GM21825 (cell line): ENCODE measurements at regions not wholly inside any gene's neighbourhood (a gene's known extent, or its start where the extent isn't known, plus 50 kb on each side); places are given as distances from the start of the nearest gene placed in this dataset.

Experiments used
- ATAC-seq: cut with Tn5 transposase; IDR thresholded peaks from one replicate; pipeline ENCODE4 v1.9.1; 2021; ENCODE audit warnings: mild to moderate bottlenecking, moderate library complexity; ENCODE audit not compliant: unreplicated experiment

DNA sequence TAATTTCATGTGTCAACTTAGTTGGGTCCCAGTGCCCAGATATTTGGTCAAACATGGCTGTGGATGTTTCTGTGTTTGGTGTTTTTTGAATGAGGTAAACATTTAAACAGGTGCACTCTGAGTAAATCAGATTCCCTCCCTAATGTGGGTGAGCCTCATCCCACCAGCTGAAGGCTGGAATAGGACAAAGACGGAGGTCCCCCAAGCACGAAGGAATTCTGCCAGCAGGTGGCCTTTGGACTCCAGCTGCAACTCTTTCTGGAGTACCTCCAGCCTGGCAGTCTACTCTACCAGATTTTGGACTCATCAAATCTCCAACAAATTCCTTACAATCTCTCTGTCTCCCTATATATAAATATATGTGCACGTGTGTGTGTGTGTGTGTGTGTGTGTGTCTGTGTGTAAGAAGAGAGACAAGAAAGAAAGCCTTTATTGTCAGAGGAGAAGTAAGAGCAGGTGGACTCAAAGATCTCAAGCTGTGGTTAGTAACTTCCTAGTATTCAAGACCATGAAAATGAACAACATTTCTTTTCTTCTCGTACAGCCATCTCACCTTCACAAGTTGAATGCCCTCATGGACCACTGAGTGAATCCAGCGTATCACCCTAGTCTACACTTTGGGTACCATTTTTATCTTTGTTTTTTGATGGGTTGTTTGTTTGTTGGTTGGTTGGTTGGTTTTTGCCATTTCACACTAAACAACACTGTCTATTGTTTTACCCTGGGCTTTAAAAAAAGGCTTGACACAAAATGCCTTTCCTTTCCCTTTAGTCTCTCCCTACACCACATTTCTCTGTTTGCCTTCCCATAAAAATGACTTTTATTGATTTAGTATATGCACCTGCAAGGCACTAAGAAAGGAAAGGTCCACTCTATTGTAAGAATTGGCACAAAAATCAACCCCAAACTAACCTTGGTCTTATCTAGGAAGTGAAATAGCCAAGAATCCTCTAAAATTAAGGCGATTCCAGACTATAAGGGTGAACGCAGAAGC, 118.7 kb downstream of the TENT4A start:
- no peak for ATAC-seq

DNA sequence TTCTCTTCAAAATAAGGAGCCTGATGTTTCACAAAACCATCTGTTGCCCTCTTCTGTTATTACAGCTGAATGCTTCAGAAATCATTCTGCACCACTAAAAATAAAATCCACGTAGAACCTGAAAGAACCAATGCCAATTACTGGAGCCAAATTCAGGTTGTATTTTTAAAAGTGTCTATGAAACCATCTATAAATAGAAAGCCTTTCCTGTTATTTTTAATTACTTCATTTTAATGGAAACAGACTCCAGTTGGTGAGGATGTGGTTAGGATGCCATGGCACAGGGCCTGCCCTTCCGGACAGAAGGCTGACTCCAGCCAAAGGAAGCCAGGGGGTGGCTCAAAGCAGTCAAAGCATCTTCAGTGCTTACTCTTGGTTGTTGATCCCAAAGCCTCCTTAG, 119.8 kb downstream of the TENT4A start:
- ATAC-seq = no peak

DNA sequence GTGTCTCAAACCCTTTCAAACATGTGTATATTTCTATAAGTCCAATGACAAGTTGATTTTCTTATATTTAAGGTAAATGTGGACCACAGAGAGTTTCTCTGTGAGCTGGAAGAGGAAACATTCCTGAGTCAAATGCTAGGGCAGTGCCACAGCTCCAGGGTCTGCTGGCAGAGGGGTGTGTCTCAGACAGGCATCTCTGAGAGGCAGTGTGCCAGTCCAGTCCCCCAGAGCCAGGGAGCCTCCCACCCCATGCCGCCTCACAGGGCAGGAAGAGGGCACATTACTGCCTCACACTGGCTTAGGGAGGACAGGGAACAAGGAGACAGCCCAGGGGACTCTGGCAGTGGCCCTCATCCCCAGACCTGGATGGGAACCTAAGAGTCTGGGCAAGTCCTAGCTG, 120.2 kb downstream of the TENT4A start:
- no peak for ATAC-seq

DNA sequence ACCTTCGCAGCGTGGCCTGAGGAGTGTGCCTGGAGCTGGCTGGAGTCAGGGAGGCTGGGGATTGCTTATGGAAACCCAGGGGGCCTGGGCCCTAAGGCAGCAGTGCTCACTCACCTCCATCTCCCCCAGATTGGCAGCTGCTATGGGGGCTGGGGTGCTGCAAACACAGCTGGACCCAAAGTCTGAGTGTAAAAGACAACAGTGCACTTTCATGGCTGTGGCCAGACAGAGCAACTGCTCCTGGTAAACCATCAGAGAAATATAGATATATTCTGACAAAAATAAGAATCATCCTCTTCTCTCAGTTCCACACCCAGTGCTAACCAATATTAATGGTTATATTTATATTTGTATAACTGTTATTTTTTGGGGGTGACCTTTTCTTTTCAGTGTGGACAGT, 123.9 kb downstream of the TENT4A start:
- ATAC-seq = no peak

DNA sequence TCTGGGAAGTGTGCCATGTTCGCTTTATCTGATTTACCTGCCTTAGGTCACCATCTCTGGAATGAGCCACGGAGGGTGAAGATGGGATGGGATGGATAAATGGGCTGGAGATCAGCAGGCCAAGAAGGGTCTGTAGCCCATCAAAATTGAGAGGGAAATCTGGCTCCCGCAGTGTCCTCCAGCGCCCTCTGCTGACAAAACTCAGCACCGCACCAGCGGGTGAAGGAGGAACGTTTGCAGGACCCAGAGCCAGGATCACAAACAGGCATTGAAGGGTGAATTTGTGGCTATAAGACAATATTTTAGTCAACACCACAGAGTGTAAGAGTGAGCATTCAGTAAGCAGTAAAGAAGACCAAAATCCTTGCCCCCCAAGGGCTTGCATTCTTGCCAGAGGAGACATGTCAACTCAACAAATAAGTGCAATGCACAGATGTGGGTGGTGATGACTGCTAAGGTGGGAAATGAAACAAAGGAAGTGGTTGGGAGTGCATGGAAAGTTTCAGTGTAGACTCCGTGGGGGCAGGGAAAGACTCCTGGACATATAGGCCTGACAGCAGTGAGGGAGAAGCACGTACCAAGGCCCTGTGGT, 124.4 kb downstream of the TENT4A start:
- ATAC-seq = no peak

DNA sequence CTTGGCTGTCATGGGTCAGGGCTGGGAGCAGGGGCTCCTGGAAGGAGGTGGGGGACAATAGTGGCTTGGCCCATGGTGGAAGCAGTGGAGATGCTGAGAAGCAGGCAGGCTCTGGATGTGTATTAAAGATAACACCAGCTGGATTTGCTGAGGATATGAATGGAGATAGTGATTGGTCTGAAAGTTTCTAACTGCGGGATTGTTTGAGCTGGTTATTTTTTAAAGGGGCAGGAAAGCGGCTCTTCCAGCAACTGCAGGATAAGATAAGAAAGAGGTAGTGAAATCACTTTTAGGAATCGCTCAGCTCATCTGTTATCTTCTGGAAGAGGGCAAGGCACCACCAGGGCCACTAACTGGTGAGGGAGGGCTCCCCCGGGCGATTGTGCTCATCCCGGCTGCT, 125.5 kb downstream of the TENT4A start:
- ATAC-seq = no peak

DNA sequence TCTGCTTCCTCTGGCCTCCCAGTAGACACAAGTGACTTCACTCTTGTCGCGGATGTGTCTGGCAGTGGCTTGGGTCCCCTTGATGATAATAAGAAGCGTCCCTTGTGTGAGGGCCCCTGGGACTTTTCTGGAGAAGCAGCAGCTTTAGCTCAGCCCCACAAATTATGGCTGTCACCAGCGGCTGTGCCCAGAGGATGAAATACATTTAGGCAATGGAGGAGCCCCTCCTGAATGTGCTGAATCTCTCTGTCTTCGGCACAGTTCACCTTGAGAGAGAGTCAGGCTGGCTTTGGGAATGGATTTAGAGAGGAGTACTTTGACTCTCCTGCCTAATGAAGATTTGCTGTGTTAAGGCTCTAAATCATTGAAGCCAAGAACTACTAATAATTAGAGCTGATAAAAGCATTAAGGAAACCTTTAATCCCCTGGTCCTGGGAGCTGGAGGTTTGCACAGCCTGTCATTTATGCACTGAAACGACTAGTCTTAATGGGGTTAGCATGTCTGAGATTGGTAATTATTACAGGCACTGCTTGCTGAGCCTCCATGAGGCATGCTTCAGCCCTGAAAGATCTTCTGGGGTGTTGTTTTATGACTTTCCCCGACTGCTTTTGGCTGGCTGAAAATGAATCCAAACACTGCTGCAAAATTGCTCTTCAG, 127.0 kb downstream of the TENT4A start:
- ATAC-seq = no peak

DNA sequence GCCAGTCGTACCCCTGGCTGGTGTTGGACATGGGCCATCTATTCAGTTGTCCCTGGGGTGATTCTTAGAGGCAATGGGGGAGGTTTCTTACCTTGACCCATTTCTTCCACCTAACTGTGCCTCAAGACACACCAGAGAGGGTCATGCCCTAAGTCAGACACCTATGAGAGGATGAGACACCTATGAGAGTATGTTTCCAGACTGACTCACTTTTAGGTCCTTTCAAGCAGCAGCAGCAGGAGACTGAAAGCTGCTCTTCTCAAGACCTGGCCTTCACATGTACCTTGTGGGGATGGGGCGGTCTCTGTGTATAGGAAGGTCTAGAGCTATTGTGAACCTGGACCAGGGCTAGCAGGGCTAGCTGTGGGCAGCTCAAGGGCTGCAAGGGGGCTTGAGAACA, 130.1 kb downstream of the TENT4A start:
- ATAC-seq = no peak

DNA sequence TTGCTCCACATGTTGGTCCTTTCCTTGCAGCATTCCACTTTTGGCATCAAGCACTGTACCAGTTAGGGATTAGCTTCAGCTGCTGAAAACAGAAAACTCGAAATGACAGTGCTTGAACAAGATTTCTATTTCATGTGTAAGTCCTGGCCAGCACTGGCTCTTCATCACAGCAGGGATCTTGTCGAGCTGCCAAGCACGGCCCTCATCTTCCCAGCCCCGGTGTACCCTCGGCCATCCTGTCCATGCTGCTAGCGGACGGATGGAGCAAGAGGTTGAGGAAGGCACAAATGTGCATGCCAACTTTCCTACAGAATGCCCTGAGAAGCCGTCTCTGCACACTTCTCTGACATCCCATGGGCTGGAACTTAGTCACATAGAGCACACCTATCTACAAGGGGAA, 130.6 kb downstream of the TENT4A start:
- no peak for ATAC-seq

DNA sequence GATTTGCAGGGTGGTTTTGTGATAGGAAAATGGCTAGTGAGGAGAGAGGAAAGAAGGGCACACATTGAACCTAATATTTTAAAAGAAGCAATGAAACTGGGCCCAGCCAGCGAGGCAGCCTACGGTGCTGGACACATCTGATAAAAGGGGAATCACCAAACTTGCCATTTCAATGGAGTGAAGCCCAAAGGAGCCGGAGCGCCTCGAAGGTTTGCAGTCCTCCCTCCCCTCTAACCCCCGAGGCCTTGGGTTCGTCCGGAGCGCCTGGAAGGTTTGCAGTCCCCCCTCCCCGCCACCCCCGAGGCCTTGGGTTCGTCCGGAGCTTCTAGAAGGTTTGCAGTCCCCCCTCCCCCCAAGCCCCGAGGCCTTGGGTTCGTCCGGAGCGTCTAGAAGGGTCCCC, 132.6 kb downstream of the TENT4A start:
- ATAC-seq = no peak

DNA sequence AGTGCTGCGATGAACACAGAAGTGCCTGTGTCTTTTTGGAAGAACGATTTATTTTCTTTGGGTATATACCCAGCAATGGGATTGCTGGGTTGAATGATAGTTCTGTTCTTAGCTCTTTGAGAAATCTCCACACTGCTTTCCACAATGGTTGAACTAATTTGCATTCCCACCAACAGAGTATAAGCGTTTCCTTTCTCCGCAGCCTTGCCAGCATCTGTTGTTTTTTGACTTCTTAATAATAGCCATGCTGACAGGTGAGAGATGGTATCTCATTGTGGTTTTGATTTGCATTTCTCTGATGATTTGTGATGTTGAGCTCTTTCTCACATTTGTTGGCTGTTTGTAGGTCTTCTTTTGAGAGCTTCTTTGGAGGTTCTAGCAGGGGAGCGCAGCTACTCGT, 134.6 kb downstream of the TENT4A start:
- no peak for ATAC-seq

DNA sequence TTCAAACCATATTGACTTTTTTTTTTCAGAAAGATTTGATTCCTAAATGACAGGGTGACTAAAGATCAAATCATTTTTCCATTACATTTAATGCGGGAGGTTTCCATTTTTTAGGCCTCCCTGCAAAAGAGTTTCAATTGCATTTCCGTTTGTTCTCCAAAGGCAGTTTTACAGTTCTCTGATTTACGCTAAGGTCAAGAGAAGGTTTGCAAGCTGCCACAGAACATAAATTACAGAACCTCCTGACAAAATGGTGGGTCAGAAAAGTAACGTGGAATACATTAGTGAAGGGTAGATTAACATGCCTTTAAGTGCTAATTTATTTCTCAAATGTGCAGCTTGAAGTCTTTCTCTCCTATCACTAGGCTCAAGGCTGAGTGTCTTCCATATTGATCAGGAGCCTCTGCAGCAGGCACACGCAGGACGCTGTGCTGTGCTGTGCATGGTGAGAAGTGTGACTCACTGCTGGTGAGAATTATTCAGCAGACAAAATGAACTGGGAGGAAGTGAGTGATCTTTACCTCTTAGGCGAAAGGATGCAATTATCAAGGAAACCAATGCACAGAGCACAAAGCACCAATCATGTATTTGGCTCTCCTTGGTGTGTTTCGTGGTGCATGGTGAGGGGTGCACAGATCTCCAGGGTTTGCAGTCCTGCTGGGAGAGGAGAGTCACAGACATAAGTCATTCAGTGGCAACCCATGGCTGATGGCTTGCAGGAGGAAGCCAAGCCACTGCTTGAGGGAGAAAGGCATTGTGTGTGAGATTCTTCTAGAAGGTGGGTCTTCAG, 136.3 kb downstream of the TENT4A start:
- no peak for ATAC-seq

DNA sequence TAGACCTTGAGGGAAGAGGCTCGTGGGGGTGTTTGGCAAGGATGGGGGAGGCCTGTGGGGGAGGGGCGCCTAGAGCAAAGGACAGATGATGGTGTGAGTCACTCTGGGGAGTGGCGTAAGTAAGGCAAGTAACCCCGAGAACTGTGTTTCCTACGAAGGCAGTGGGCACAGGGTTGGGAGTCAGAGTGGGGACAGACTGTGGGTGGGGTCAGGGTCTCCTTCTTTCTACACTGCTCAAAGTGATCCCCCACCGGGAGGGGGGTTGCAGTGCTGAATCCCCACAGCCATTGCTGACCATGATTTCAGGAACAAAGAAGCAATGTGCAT, 136.8 kb downstream of the TENT4A start:
- no peak for ATAC-seq

DNA sequence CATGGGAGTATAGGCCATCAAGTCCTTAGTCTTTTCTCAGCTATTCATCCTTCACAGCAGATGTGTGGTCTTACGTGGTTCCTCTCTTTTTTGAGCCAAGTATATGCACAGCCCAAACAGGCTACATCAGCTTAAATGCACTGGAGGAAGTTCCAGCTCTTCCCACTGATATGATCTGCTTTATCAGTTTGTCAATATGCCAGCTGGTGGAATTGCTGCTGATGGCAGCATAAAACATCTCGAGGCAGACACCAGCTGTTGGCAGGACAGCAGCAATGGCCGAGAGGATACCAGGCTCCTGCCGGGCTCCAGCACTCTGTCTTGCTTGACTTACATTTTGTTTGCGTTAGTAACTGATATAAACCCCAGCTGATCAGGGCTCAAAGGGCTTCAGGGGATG, 143.4 kb downstream of the TENT4A start:
- ATAC-seq = no peak

DNA sequence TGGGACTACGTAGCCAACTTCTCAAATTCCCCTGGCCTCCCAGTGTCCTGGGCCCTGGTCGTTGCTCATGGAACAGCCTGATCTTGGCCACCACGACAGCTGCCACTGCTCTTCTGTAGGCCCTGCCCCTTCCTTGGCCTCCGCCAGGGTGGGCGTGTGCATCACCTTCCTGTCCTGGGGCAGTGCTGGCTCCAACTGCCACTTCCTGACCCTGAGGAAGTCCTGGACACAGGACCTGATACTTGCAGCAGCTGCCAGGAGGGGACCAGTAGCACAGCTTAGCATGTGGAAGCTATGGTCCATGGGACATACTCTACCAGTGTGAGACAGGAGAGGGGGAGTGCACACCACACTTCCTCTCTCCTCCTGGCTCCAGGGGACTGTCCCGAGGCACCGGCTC, 145.2 kb downstream of the TENT4A start:
- ATAC-seq = no peak

DNA sequence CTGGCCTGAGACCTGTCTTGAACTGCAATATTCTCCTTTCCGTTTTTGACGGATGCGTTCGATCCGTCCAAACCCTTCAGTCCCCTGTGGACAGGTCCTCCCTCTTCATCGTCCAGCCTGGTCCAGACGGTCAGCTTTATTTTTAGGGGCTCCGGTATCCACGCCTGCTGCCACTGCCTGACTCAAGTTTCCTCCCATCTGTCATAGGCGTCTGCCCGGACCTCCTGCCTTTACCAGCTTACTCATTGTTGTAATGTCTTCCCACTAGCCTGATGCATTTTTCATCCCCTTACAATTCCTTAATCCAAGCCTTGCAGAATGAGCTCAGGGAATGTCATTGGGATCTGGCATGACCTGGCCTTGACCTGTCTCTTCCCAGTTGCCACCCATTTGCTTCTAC, 145.8 kb downstream of the TENT4A start:
- no peak for ATAC-seq

DNA sequence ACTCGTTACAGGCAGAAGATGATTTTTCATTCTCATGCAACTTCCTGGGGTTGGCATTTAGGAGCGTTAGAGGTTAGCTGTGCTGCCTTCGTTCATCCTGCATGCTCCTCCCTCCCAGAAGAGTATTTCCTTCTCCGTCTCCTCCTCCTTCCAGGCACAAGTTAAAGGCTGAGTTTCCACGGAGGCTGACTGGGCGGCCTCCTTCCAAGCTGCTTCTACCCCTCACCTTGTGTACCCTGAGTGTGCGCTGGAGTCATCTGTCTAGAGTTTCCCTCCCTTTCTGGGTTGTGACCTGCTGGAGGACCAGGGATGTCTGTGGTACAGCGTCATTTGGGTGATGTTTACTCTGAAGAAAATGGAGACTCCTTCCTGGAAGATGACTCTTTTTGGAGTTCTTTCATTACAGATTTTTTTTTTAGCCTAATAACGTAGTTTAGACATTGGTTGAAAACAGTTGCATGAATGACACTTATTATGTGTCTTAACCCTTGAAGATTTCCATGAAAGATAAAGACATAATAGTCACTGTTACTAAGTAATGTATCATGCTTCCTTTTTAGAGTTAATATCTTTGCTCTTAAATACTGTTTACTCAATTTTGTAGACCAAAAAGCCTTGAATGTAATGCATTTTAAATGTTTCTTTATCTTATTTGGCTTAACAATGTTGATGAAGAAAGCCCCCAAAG, 146.9 kb downstream of the TENT4A start:
- ATAC-seq = no peak

DNA sequence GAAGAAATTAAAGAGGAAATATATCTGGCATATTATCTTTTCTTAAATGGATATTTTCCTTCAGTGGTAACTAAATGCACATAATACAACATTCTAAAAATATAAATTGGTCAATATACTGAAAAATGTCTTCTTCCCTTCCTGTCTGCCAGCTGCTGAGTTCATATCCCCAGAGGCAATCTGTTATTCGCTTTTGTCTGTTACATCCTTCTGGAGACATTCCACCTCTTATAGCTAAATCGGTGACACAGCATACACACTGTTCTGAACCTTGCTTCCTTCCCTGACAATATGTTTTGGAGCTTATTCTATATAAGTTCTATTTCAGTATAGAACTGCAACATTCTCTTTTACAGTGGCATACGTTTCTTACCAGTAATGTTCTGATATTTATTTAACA, 147.8 kb downstream of the TENT4A start:
- ATAC-seq = no peak

DNA sequence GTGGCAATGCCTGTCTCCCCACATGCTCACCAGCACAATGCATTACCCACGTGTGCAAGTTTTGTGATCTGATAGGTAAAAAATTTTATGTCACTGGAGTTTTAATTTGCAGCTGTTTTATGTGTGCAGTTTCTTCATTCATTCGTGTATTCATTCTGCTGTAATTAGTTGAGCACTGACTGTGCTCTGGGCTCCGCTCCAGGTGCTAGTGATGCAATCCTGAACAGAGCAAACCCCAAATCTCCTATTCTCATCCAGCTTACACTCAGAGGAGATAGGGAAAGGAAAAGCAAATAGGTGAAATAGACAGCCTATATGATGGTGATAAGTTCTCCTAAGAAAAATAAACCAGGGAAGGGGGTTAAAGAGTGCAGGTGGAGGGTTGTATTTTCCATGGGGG, 148.4 kb downstream of the TENT4A start:
- no peak for ATAC-seq

DNA sequence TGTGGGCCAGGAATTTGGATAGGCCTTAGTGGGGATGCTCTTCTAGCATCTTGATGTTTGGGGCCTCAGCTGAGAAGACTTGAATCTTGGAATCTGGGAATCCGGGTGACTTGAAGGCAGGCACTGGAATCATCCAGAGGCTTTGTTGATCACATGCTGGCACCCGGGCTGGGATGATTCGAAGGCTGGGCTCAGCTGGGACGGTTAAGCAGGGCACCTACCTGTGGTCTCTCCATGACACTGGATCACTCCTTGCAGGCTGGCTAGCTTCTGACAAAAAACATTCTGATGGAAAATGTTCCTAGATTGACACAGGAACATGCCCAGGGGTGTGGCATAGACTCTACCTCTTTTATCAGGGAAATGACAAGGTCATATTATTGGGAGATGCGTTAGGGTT, 149.1 kb downstream of the TENT4A start:
- ATAC-seq = no peak

DNA sequence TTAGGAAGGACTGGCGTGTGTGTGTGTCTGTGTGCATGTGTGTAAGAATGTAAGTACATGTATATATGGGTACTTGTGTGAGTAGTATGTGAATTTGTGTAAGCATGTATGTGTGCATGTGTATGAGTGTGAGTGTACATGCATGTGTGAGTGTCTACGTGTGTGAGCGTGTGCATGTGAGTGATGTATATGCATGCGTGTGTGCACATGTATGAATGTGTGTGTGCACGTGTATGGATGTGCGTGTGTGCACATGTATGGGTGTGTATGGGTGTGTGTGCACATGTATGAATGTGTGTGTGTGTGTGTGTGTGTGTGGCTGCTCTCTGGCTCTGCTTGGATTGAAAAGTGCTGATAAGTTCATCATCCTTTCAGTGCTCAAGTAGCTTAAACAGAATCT, 154.5 kb downstream of the TENT4A start:
- ATAC-seq = no peak
